Nucleus accumbens (tissue), 56 donors: ENCODE measurements at regions not wholly inside any gene's neighbourhood (a gene's known extent, or its start where the extent isn't known, plus 50 kb on each side); places are given as distances from the start of the nearest gene placed in this dataset.

Experiments
- DNase-seq, 56 donors: peaks; one replicate each; lab custom pipeline; 2025; lab: John Stamatoyannopoulos, UW

DNA sequence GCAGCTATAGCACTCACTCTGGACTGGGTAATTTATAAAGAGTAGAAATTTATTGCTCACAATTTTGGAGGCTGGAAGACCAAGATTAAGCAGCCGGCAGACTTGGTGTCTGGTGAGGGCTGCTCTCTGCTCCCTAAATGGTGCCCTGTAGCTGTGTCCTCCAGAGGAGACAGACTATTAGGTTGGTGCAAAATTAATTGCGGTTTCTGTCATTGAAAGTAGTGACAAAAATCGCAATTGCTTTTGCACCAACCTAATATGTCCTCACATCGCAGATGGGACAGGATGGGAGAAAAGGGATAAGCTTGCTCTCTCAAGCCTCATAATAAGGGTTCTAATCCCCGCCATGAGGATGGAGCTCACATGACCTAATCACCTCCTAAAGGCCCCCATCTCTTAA is 258.1 kb upstream of the VCX3A start:
- DNase-seq = no peak

DNA sequence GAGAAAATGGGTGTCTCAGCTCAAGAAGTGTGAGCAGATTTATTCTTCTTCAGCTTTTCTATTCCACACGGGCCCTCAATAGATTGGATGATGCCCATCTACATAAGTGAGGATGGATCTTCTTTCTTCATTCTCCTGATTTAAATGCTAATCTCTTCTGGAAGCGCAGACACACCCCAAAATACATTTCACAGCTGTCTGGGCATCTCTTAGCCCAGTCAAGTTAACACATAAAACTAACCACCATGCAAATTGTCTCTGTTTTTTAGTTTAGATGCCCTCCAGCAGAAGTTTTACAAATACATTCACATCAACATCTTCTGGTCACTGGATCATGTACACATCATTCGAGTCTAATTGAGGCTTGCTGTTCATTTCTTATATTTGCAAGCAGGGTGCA is 249.0 kb upstream of the VCX3A start:
- DNase-seq = no peak

DNA sequence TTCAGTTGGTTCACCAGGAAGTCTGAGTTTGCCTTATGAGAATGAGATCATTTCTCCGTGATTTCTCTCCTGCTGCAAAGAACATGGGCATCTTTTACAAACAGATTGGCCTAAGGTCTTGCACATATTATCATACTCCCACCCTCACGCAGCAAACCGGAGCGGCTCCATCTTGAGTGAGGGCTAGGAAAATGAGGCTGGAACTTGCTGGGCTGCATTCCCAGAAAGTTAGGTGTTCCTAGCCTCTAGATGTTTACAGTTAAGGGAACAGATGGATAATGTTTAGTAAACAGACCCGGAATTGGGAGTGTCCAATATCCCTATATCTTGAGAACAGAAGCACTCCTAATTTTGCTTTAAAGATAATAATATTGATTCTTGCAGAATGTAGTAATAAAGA is 247.9 kb upstream of the VCX3A start:
- DNase-seq = no peak

DNA sequence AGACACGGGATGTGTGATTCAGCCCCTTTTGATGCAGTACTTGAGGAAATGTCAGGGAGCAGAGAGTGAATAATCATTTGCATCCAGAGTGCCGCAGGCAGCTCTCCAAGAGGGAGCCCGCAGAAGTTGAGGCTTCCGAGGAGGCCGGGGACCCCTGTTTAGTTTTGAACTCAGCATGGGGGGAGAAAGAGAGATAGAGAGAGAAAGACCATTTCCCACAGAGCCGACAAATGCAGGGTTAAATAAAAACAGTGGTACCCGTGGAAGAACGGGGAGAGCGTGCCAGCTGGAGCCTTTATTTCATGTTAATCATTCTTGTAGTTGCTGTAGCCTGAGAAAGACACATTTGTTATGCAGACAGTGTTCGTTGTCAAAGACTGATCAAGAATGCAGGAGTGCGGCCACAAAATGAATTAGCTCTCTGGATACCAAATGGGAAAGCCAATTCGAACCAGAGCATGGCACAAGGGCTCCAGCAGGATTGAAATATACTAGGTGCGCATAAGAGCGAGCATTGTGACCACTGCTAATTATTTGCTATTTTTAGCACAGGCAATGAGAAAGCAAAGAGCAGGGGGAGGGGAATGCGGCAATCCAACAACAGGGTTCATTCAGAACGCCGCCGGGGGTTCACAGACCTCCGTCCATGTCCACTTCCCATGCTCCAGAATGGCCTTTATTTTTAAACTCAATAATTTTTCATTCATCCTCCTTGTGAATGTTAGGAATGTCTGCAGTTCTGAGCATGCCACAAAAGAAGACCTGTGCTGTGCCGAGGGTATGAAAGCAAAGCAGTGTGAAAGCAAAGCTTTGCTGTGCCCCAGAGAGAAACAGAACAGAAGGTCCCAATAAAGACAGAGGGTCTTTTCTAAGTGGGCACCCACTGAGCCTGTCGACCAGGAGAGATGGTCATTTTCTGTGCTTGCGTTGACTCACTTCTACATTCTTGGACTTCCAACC is 243.9 kb upstream of the VCX3A start:
- peak in 53 of 56 donors; percentile 0 to 72 (median 29) for DNase-seq

DNA sequence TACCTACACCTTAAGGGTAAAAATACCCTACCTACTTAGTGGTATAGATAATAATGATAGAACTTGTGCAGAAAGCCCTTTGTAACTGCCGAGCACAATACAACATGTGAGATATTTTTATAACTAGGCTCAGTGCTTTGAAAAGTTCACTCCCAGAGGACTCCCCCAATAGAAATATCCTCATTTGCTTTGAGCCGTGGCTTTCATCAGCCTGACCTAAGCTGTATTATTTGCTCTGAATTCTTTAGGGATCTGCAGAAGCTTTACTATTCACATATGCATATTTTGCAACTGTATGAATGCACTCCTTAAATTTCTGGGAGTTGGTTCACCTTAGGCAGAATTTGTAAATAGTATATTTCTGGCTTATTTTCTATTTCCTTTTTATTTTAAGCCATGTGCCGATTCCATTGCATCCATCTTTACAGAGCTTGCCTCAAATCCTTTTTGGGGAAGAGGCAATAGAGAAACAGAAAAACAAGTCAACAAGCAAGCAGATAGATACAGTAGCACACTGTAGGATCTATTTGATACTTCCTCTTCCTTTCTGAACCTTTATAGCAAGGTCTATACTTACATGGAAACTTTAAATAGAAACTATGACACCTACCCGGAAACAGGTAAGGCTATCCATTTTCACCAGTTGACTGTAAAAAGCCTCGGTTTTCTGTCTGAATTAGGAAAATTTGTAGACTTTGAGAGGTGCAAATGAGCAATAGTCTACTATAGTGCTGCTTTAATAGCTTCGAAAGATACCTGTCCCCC is 242.5 kb upstream of the VCX3A start:
- no peak for DNase-seq

DNA sequence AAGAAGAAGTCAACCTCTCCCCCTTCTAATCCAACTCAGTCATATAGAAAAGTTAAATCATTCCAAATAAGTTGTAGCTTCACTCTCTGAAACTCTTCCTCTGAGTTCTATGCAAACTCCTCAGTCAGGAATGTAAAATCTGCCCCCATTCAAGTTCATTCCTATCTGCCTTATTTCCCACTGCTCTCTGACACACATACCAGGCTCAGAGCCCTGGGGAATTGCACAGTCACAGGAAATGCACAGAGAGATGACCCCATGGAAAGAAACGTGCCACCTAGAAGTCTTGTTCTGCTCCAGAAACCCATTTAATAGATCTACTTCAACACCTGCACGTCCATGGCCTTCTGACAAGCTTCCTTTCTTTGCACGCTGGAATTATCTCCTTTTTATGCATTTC is 236.0 kb upstream of the VCX3A start:
- DNase-seq = no peak

DNA sequence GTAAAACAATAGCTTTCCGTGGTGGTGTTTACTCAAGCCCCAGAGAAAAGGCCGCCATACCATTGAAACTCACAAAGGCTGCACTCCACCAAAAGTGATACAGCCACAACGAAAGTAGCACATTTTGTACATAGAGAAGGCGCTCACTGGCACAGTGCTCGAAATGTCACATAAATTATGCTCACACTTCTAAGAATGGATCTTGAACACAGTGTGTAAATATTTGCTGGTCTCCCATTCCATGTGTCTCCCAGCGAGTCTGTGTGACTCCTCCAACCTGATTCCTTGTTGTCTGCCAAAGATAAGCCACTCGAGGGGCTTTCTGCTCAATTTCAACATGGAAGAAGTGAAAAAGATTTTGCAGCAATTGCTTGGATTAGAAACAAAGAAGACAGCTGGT is 234.0 kb upstream of the VCX3A start:
- no peak for DNase-seq

DNA sequence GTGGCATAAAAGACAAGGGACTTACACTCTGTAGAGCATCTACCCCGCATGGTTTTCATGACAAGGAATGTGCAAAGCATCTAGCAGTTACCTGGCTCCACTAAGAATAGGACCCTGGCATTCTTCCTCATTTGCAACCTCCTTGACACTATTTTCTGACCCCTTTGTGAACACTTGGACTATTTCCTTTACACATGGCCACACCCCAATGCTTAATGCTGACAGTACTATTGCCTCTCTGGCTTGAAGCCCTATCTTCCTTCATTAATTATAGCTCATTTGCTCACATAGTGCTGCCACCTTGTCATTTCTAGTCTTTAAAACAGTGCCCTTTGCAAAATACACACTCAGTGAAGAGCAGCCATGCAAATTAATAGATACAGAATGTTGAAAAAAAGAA is 226.3 kb upstream of the VCX3A start:
- DNase-seq = no peak

DNA sequence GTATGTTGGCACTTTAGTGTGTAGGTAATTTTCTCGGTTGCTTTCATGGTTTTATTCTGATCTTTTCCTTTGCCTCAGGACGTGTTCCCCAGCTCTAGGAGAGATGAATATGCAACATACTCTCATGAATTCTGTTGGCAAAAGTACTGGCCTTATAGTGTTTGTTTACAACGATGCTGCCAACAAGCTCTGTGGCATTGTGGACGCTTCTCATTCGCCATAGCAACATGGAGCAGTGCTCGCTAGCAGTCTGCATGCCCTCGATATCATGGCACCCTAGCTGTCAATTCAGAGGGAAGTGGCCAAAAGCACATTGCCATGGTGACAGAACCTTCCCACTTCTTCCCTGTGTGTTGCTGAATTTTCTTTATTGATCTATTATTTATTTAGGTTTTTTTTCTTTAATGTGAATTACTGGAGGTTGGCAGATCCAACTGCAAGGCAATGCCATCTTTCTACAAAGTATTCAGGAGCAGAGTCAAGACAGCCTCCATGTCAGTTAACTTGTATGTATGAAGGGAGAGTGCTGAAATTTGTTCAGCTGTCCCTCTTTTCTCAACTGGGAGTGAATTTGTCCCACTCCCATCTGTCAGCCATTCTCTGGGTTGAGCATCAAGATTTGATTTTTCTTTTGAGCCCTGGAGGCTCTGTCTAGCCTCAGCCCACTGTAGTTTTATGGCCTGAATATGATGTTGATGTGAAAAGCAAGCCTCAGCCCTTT is 224.9 kb upstream of the VCX3A start:
- DNase-seq = no peak

DNA sequence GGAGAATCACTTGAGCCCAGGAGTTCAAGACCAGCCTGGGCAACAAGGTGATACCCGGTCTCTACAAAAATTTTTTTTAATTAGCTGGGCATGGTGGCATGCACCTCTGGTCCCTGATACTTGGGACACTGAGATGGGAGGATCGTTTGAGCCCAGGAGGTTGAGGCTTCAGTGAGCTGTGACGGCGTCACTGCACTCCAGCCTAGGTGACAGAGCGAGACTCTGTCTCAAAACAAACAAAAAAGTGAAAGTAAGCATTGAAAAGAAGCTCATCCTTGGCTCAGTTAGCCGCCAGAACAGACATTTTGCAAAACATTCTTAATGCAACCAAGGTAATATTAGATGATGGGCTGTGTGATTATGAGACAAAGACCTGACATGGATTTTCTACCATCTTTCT is 223.3 kb upstream of the VCX3A start:
- no peak for DNase-seq

DNA sequence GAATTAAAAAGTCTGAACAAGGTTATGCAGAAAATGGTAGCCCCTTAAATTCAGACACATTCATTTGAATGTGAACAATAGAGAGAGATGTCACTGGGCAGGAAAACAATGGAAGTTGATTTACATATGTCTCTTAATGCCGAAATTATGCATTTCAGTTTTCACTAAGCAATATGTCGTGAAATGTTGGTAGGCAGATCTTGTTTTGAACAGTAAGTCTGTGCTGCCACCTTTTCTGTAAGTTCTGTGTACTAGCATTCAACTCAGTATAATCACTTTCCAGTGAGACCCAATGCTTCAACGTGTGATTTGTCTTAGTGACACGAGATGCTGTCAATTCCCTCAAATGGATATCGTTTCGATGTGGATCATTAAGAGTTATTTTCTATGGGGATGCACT is 222.7 kb upstream of the VCX3A start:
- no peak for DNase-seq

DNA sequence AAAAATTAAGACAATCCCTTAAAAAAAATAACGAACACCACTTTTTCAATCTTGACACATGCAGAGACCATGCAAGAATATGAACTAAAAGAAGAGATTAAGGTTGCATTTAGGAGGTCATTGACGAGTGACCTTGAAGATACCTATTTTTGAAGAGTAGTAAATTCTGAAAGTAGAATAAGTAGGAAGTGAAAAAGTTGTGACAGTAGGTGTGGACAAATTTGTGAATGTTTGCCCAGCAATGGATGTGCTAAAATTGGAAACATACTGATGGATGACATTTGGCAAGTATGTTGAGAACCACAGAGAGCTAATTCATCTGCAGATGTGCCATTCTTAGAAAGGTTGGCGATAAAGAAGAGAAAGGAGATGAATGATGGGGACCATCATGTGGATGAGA is 213.7 kb upstream of the VCX3A start:
- DNase-seq = no peak

DNA sequence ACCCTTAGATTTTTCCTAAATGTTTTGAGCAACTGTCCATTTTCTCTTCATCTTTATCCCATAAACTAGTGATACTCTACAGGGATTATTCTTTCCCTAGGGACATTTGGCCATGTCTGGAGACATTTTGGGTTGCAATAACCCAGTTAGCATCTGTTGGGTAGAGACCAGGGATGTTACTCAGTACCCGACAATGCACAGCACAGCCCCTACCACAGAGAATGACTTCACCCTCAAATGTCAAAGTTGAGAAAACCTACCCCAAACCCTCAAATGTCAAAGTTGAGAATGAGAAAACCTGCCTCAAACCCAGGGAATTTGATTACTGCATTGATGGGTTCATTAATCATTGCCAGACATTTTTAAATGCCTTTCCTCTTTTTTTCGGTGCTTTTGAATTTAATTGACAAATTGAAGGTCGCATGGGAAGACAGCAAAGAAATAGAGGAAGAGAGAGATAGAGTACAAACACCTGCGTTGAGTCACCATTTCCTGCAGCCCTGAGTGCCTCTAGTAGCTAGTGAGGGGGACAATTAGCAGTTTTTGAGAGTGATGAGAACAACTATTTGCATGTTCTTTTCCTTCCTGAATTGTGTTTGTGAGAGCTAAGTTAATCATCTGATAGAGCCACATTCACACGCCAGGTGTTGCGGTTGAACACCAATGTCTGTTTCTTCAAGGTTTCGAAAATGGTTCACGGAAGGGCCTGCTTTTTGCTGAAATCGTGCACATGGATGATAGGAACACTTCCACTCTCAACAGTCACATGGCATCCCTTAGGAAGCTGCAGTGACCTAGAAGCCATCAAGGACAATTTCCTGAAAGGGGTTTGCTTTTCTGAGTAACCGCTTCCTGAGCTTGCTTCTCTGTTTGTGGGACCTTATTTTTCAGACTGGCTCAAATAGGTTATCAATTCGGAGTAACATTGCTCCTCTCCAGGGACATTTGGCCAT is 203.9 kb upstream of the VCX3A start:
- no peak for DNase-seq

DNA sequence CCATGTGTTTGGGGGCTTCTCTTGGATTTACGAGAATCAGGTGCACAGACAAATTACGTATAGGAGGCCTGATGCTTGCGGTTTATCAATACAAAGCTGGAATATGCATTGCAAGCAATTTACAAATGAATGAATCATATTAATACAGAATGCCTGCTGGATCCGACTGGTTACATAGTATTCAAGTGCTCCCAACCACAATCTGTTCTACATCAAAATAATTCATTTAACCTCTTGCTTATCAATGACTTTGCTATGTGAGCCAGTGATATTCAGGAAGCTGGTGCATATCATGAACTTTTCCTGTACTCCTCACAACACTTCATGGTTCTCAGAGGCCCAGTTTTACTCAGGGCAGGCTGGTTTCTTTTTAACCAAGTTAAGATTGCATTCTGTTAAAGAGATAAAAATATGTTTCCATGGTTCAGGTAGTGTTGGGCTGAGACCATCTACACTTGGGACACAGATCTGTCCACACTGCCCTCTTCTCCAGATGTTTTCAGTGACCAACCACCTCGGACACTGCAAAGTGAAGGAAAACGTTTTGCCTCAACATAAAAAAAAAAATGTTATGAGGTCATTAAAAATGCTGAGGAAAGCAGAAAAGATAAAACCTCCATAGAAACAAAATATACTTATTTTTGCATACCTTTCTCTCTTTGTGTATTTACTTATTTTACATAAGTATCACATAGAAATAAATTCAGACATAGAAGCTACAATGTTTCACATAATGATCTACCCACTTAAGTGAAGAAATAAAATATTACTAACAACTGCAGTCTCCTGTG is 200.1 kb upstream of the VCX3A start:
- DNase-seq = no peak

DNA sequence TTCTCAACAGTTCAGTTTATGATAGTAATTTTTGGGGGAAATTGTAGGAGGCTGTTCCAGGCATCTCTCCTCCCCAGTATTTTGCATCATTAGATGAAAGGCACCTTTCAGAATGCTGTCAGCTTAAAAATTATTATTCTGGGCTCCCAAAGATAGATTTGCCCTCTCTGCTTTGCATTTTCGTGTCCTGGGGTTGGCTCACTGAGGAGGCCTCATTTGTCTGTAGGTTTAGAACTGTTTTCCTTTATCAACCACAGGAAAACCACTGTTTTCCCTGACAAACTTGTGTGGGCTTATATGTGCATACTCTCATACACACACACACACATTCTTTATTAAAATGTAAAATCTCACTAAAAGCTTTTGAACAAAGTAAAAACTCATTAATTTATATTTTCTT is 197.2 kb upstream of the VCX3A start:
- no peak for DNase-seq

DNA sequence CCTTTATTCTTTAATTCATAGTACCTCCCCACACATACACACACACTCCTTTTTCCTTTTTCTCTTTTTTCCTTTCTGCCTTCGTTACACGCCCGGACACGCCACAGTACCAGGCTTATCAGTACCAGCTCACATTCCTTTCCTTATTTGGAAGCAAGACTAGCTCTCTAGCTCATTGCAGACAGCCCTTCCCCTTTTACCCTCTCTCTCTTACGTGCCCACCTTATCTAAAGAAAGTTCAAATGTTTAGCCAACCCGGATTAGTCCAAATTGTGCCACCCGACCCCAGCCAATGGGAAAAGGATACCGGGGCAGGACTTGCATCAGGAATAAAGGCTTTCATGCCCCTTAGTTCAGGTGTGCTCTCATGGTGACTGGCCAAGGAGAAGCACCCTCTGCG is 194.7 kb upstream of the VCX3A start:
- no peak for DNase-seq

DNA sequence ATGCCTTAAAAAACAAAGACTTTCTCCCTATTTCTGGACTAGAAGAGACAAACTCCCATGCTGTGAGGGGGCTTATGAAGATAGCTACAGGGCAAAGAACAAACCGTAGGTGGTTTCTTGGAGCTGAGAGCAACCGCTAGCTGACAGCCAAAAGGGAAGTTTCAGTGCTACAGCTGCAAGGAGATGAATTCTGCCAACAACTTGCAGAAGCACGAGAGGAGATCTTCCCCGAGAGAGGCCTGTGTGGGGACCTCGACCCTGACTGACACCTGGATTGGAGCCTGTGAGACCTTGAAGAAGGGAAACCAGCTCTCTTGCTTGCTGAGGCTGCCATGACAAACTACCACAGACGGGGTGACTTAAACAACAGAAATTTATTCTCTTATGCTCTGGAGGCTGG is 183.8 kb upstream of the VCX3A start:
- no peak for DNase-seq

DNA sequence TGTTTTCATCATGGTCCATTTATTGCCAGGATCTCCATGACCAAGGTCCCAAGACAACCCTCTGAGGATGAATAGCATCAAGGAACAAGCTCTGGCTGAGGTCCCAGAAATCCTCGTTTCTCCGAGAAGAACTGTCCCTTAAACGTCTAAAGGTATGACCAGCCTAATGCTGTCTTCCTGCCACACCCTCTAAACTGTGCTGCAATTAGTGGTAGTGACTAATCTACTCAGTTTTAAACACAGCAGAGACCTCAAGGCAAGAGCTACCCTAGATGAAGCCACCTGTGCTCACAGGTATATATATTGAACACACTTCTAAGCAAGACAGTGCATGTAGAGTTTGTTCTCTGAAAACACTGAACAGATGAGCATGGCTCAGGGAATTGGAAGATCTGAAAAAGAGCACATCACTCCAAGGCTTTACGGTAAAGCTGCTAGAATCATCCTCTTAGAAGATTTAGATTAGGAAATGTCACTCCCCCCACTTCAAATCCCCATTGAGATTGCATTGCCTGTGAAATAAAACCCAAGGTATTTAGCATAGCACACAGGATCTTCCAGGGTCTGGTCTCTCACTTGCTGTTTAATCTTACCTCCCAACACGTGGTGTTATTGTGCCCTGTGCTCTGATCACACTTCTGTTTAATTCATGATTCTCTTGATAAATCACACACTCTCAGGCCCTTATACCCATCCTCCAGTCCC is 173.9 kb upstream of the VCX3A start:
- no peak for DNase-seq

DNA sequence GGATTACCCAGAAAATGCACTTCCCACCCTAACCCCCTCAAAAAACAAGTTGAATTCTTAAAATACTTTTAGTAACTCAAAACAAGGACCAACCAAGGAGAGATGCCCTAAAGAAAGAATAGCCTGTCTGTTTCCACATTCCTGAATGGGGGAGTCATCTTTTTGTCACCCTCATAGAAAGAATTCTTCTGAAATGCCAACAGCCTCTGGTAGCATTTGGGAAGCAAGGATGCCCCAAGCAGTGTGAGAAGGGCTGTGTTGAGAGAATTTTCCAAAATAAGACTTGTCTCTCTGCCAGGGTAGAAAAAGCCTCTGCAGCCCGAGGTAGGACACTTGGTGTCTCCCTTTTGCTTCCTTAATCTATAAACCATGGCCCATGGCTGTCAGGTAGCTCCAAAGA is 173.1 kb upstream of the VCX3A start:
- no peak for DNase-seq
